ENCODE measurements at regions not wholly inside any gene's neighbourhood (a gene's known extent, or its start where the extent isn't known, plus 50 kb on each side); places are given as distances from the start of the nearest gene placed in this dataset.

- no peak overlapping the region for H3K27ac ChIP-seq
- no peaks in the 10 kb centered on the region for H4K20me1 ChIP-seq (ENCODE audit: low read depth)
- H3K9ac ChIP-seq, result no peak overlapping the region
- H2AFZ ChIP-seq (replicated peaks), result no peak overlapping the region
- no peaks in the 10 kb centered on the region for H3K9me3 ChIP-seq (ENCODE audit: low read depth)
- Mint-ChIP-seq H3K36me3 (no peaks in the 10 kb centered on the region), H3K4me1 (peaks cover 5% of the 10 kb centered on the region), H3K27me3 (ENCODE audit: insufficient read depth, low read depth) (no peaks in the 10 kb centered on the region), H3K4me3 (no peak overlapping the region), H3K9me3 (no peaks in the 10 kb centered on the region), H3K27ac (no peak overlapping the region)
- DNase-seq (ENCODE audit: low spot score), result no peak
- no peak overlapping the region for H3K4me2 ChIP-seq
- no peaks in the 10 kb centered on the region for H3K4me1 ChIP-seq
- H3K4me3 ChIP-seq, result no peak overlapping the region
- no peaks in the 10 kb centered on the region for H3K27me3 ChIP-seq
- H3K79me2 ChIP-seq (ENCODE audit: low read depth), result no peaks in the 10 kb centered on the region
- H3F3A ChIP-seq (ENCODE audit: low read depth), result no peaks in the 10 kb centered on the region
- no peak for TF ChIP-seq CTCF (IDR thresholded peaks at IDR 0.05)
- TF ChIP-seq EZH2phosphoT487 (IDR thresholded peaks at IDR 0.05), result no peak
- no peak for TF ChIP-seq EZH2 (IDR thresholded peaks at IDR 0.05)
- no peaks in the 10 kb centered on the region for H3K36me3 ChIP-seq
Observed at GRCh38 chr11:115092516-115092915, 411.7 kb downstream of the CADM1 start.

- Histone ChIP-seq H3K27me3 (no peaks in the 10 kb centered on the region), H2AFZ (replicated peaks) (no peak overlapping the region), H3F3A (ENCODE audit: low read depth) (no peaks in the 10 kb centered on the region), H3K36me3 (no peaks in the 10 kb centered on the region), H3K4me3 (no peak overlapping the region), H3K79me2 (ENCODE audit: low read depth) (no peaks in the 10 kb centered on the region), H3K4me1 (peaks cover under 1% of the 10 kb centered on the region), H3K9me3 (ENCODE audit: low read depth) (no peaks in the 10 kb centered on the region), H3K9ac (no peak overlapping the region), H4K20me1 (ENCODE audit: low read depth) (no peaks in the 10 kb centered on the region), H3K27ac (no peak overlapping the region), H3K4me2 (no peak overlapping the region)
- Mint-ChIP-seq H3K36me3 (no peaks in the 10 kb centered on the region), H3K4me1 (peaks cover 12% of the 10 kb centered on the region), H3K27ac (no peak overlapping the region), H3K4me3 (no peak overlapping the region), H3K9me3 (no peaks in the 10 kb centered on the region), H3K27me3 (ENCODE audit: insufficient read depth, low read depth) (no peaks in the 10 kb centered on the region)
- TF ChIP-seq EZH2phosphoT487 (IDR thresholded peaks at IDR 0.05) (no peak), EZH2 (IDR thresholded peaks at IDR 0.05) (no peak), CTCF (IDR thresholded peaks at IDR 0.05) (no peak)
- DNase-seq (ENCODE audit: low spot score), result no peak
Observed at GRCh38 chr11:115097796-115098408, 406.3 kb downstream of the CADM1 start.

- Mint-ChIP-seq H3K9me3 (no peaks in the 10 kb centered on the region), H3K4me1 (peaks cover 12% of the 10 kb centered on the region), H3K36me3 (no peaks in the 10 kb centered on the region), H3K4me3 (no peak overlapping the region), H3K27me3 (ENCODE audit: insufficient read depth, low read depth) (peaks cover 3% of the 10 kb centered on the region), H3K27ac (no peak overlapping the region)
- no peaks in the 10 kb centered on the region for H3K36me3 ChIP-seq
- no peaks in the 10 kb centered on the region for H3F3A ChIP-seq (ENCODE audit: low read depth)
- TF ChIP-seq CTCF (IDR thresholded peaks at IDR 0.05) (no peak), EZH2 (IDR thresholded peaks at IDR 0.05) (no peak), EZH2phosphoT487 (IDR thresholded peaks at IDR 0.05) (no peak)
- H3K4me3 ChIP-seq, result no peak overlapping the region
- H3K79me2 ChIP-seq (ENCODE audit: low read depth), result no peaks in the 10 kb centered on the region
- H3K4me1 ChIP-seq, result peaks cover 4% of the 10 kb centered on the region
- H3K27me3 ChIP-seq, result no peaks in the 10 kb centered on the region
- H3K9ac ChIP-seq, result no peak overlapping the region
- no peaks in the 10 kb centered on the region for H4K20me1 ChIP-seq (ENCODE audit: low read depth)
- H3K9me3 ChIP-seq (ENCODE audit: low read depth), result no peaks in the 10 kb centered on the region
- no peak overlapping the region for H3K4me2 ChIP-seq
- no peak overlapping the region for H3K27ac ChIP-seq
- H2AFZ ChIP-seq (replicated peaks), result no peak overlapping the region
- no peak for DNase-seq (ENCODE audit: low spot score)
Observed at GRCh38 chr11:115100706-115101105, 403.5 kb downstream of the CADM1 start.

Data from neural progenitor cell (in vitro differentiated cells).